GM12878 (cell line): ENCODE measurements at regions not wholly inside any gene's neighbourhood (a gene's known extent, or its start where the extent isn't known, plus 50 kb on each side); places are given as distances from the start of the nearest gene placed in this dataset.

Experiments used
- ATAC-seq: fragments of 200-7000 bp; cut with Tn5 transposase; 3 replicates; pipeline ENCODE4 v1.9.1; 2020; ENCODE audit warnings: mild to moderate bottlenecking, moderate library complexity
- BruUV-seq: library from RNA; stranded (reverse); fragments of 400-500 nt; replicated peaks from 2 replicates; lab custom pipeline; 2021; lab: Mats Ljungman, UMichigan
- CTCF ChIA-PET: fragments of 300-600 bp; sonication (Branson Sonifier 250); formaldehyde crosslinking; extraction: SDS; loops from one replicate; lab custom pipeline; 2021; ENCODE audit warnings: inconsistent platforms; lab: Yijun Ruan, JAX
- POLR2A ChIA-PET: fragments of 350-600 bp; formaldehyde crosslinking; extraction: SDS; loops from one replicate; lab custom pipeline; 2021; ENCODE audit warnings: inconsistent platforms; lab: Charles Lee
- RAD21 ChIA-PET: fragments of 300-600 bp; sonication (Branson Sonifier 250); formaldehyde crosslinking; loops from one replicate; lab custom pipeline; 2023; ENCODE audit warnings: antibody characterized with exemption; ENCODE audit not compliant: unreplicated experiment; lab: Charles Lee
- SMC1A ChIA-PET: fragments of 300-600 bp; sonication (Branson Sonifier 250); formaldehyde crosslinking; loops from one replicate; lab custom pipeline; 2023; ENCODE audit not compliant: unreplicated experiment, uncharacterized antibody; lab: Charles Lee
- DNase-seq: peaks from one replicate; pipeline ENCODE4 v3.0.0-alpha.2; 2011; ENCODE audit warnings: low read depth, low spot score
- FAIRE-seq: peaks from 3 replicates; lab custom pipeline; 2011; peaks lifted over from hg19 to GRCh38; lab: Jason Lieb, UNC
- H2AFZ ChIP-seq: 2 replicates; pipeline ENCODE4 v1.6.0; 2011; ENCODE audit warnings: low read depth, low read length, control low read depth; ENCODE audit not compliant: control insufficient read depth
- H3K27ac ChIP-seq: 2 replicates; pipeline ENCODE4 v1.5.1; 2011; ENCODE audit warnings: control low read depth; ENCODE audit not compliant: control insufficient read depth, insufficient read depth
- H3K27me3 ChIP-seq, 2 experiments: replicated peaks in 1 of 2; 2 replicates each; pipeline versions ENCODE4 v1.6.0 to v1.6.1; 2011; ENCODE audit warnings: low read length in 1 of 2; ENCODE audit not compliant: control insufficient read depth in 2 of 2, insufficient read depth in 2 of 2
- H3K36me3 ChIP-seq, 2 experiments: 2 replicates each; pipeline ENCODE4 v1.5.1; 2011; ENCODE audit warnings: low read length in 1 of 2; ENCODE audit not compliant: control insufficient read depth in 2 of 2, insufficient read depth in 2 of 2
- H3K4me1 ChIP-seq: 2 replicates; pipeline ENCODE4 v1.6.1; 2011; ENCODE audit warnings: mild to moderate bottlenecking, low read length, moderate library complexity, mixed read lengths; ENCODE audit not compliant: control insufficient read depth, insufficient read depth
- H3K4me2 ChIP-seq: 2 replicates; pipeline ENCODE4 v1.6.0; 2011; ENCODE audit warnings: control low read depth; ENCODE audit not compliant: control insufficient read depth, insufficient read depth
- H3K4me3 ChIP-seq: fragments of 200-600 bp; sonication (generic); 2 replicates; pipeline ENCODE4 v1.5.1; 2016
- H3K79me2 ChIP-seq: 2 replicates; pipeline ENCODE4 v1.6.0; 2011; ENCODE audit warnings: low read length; ENCODE audit not compliant: control insufficient read depth, insufficient read depth
- H3K9ac ChIP-seq: 2 replicates; pipeline ENCODE4 v1.8.0; 2011; ENCODE audit warnings: low read length, control low read depth, mixed read lengths; ENCODE audit not compliant: control insufficient read depth, insufficient read depth
- H3K9me3 ChIP-seq: replicated peaks from 3 replicates; pipeline ENCODE4 v1.5.1; 2011; ENCODE audit warnings: mild to moderate bottlenecking, low read length; ENCODE audit not compliant: control insufficient read depth, insufficient read depth
- H4K20me1 ChIP-seq: 2 replicates; pipeline ENCODE4 v1.6.0; 2011; ENCODE audit not compliant: control insufficient read depth, insufficient read depth
- BHLHE40 ChIP-seq, 2 experiments: fragments of 450-650 bp in 1 of 2; IDR thresholded peaks; 2 replicates each; pipeline ENCODE4 v1.6.1; 2011 to 2017; ENCODE audit warnings: low read depth in 2 of 2, borderline replicate concordance in 1 of 2, improper control_type of control experiment in 1 of 2, low read length in 1 of 2, mild to moderate bottlenecking in 1 of 2
- BMI1 ChIP-seq: fragments of 450-650 bp; IDR thresholded peaks from 2 replicates; pipeline ENCODE4 v1.6.1; 2016; ENCODE audit warnings: mild to moderate bottlenecking, moderate library complexity, borderline replicate concordance
- DPF2 ChIP-seq: fragments of 450-650 bp; IDR thresholded peaks from 2 replicates; pipeline ENCODE4 v1.6.1; 2017; ENCODE audit warnings: mild to moderate bottlenecking
- EGR1 ChIP-seq, 2 experiments: IDR thresholded peaks; 1 replicate in 1 of 2; 2 replicates in 1 of 2; pipeline ENCODE4 v1.6.1; 2011 to 2012; ENCODE audit warnings: low read depth in 2 of 2, low read length in 2 of 2, borderline replicate concordance in 1 of 2, mild to moderate bottlenecking in 1 of 2, moderate library complexity in 1 of 2
- GATAD2B ChIP-seq: fragments of 450-650 bp; conservative IDR thresholded peaks from 2 replicates; pipeline ENCODE4 v1.6.1; 2017; ENCODE audit warnings: low read depth, mild to moderate bottlenecking, moderate library complexity
- HCFC1 ChIP-seq: fragments of 150-350 bp; IDR thresholded peaks from 2 replicates; pipeline ENCODE4 v1.6.1; 2014; ENCODE audit warnings: low read length
- IRF4 ChIP-seq: IDR thresholded peaks from 2 replicates; pipeline ENCODE4 v1.6.1; 2011; ENCODE audit warnings: low read depth, low read length
- MXI1 ChIP-seq: fragments of 150-350 bp; IDR thresholded peaks from 2 replicates; pipeline ENCODE4 v1.6.1; 2011; ENCODE audit warnings: low read depth, mild to moderate bottlenecking, inconsistent platforms, low read length, improper control_type of control experiment
- STAT3 ChIP-seq: IDR thresholded peaks from 2 replicates; pipeline ENCODE4 v1.6.1; 2011; ENCODE audit warnings: low read depth, low read length, improper control_type of control experiment
- TCF3 ChIP-seq: IDR thresholded peaks from 2 replicates; pipeline ENCODE4 v1.6.1; 2012; ENCODE audit warnings: low read depth, mild to moderate bottlenecking, low read length, borderline replicate concordance; ENCODE audit not compliant: insufficient read depth
- ZSCAN29 ChIP-seq: fragments of 450-650 bp; IDR thresholded peaks from 2 replicates; pipeline ENCODE4 v1.6.1; 2017; ENCODE audit warnings: mild to moderate bottlenecking, moderate library complexity
- whole genome bisulfite sequencing: methylation state at CpG from one replicate; pipeline ENCODE4 v1.1.6; 2016; ENCODE audit warnings: low lambda C conversion rate; ENCODE audit not compliant: insufficient replicate concordance, insufficient coverage; ENCODE audit errors: missing lambda C conversion rate; 5-methylcytosine and 5-hydroxymethylcytosine counted together
- in situ Hi-C: fragments of 300-500 bp; cut with MboI; formaldehyde crosslinking; loops from 9 replicates; pipeline ENCODE4 v1.14.3; 2018; ENCODE audit warnings: mixed read lengths
- intact Hi-C: fragments of 100-400 bp; cut with micrococcal nuclease; formaldehyde crosslinking; loops from one replicate; pipeline ENCODE4 v1.14.2; 2022; ENCODE audit not compliant: unreplicated experiment
- TF ChIP-seq, protein P1 (sequence below): fragments of 450-650 bp; IDR thresholded peaks from 2 replicates; pipeline ENCODE4 v1.6.1; 2018; ENCODE audit warnings: mild to moderate bottlenecking, low read depth, moderate library complexity; ENCODE audit not compliant: partially characterized antibody

DNA sequence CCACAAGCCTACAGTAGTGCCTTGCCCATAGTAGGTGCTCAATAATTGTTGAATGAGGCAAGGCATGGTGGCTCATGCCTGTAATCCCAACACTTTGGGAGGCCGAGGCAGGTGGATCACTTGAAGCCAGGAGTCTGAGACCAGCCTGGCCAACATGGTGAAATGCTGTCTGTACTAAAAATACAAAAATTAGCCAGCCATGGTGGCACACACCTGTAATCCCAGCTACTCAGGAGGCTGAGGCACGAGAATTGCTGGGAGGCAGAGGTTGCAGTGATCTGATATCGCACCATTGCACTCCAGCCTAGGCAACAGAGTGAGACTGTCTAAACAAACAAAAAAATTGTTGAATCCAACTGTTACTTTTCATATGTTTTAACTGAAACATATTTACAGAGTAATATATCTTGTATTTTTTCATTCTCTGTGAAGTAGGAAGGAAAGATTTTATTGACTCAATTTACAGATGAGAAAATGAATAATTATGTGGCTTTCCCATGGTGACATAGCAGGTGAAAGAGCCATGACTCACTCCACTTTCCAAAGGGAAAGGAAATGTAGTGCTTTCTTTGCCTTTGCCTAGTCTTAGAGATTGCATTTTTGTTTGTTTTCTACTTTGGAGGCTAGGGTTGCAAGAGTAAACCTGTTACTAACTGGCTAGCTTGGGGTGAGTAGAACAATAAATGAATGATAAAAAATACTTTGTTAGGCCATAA, 95.4 kb upstream of the SLC38A4 start:
- ChIA-PET POLR2A (no interaction called here), SMC1A (no interaction called here), RAD21 (no interaction called here), CTCF (no interaction called here)
- peak; percentile 40 for ATAC-seq
- WGBS: 13% methylated on average over 3 of the region's 3 CpGs
- DNase-seq: no peak
- H3K27me3 ChIP-seq: no peaks in the 10 kb centered on the region
- intact Hi-C loops (no loop called here), in situ Hi-C loops (no loop called here)
- no TSS peak for BruUV-seq
- H3K4me2 ChIP-seq: no peak overlapping the region
- no peak for FAIRE-seq
- H2AFZ ChIP-seq: no peak overlapping the region
- H3K27ac ChIP-seq: no peak overlapping the region
- H3K4me3 ChIP-seq: no peak overlapping the region
- H3K9ac ChIP-seq: no peak overlapping the region
- H3K4me1 ChIP-seq: no peaks in the 10 kb centered on the region
- no peaks in the 10 kb centered on the region for H3K36me3 ChIP-seq
- H4K20me1 ChIP-seq: no peaks in the 10 kb centered on the region
- TF ChIP-seq BHLHE40 (IDR thresholded peaks at IDR 0.05; ENCODE audit: borderline replicate concordance in 1 of 2, low read depth in 2 of 2, low read length in 1 of 2) (no peak), IRF4 (no peak), EGR1 (IDR thresholded peaks at IDR 0.05; ENCODE audit: borderline replicate concordance in 1 of 2, low read depth in 2 of 2, low read length in 2 of 2) (no peak), BMI1 (no peak), STAT3 (no peak), HCFC1 (no peak), MXI1 (no peak), GATAD2B (no peak), ZSCAN29 (no peak), DPF2 (no peak), TCF3 (no peak)
- TF ChIP-seq, protein P1, sequence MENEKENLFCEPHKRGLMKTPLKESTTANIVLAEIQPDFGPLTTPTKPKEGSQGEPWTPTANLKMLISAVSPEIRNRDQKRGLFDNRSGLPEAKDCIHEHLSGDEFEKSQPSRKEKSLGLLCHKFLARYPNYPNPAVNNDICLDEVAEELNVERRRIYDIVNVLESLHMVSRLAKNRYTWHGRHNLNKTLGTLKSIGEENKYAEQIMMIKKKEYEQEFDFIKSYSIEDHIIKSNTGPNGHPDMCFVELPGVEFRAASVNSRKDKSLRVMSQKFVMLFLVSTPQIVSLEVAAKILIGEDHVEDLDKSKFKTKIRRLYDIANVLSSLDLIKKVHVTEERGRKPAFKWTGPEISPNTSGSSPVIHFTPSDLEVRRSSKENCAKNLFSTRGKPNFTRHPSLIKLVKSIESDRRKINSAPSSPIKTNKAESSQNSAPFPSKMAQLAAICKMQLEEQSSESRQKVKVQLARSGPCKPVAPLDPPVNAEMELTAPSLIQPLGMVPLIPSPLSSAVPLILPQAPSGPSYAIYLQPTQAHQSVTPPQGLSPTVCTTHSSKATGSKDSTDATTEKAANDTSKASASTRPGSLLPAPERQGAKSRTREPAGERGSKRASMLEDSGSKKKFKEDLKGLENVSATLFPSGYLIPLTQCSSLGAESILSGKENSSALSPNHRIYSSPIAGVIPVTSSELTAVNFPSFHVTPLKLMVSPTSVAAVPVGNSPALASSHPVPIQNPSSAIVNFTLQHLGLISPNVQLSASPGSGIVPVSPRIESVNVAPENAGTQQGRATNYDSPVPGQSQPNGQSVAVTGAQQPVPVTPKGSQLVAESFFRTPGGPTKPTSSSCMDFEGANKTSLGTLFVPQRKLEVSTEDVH: no peak
- no peaks in the 10 kb centered on the region for H3K79me2 ChIP-seq
- H3K9me3 ChIP-seq: no peaks in the 10 kb centered on the region
